Activated CD4-positive, alpha-beta T cell treated with anti-CD3 and anti-CD28 coated beads for 36 hours (primary cell): ENCODE measurements at regions not wholly inside any gene's neighbourhood (a gene's known extent, or its start where the extent isn't known, plus 50 kb on each side); places are given as distances from the start of the nearest gene placed in this dataset.

ENCODE experiments used
- ATAC-seq: fragments of 200-7000 bp; cut with Tn5 transposase; one replicate; pipeline ENCODE4 v1.10.0; 2021; ENCODE audit warnings: mild to moderate bottlenecking, moderate library complexity
- CTCF ChIA-PET: fragments of 350-600 bp; sonication (Branson Sonifier 250); formaldehyde crosslinking; loops from one replicate; lab custom pipeline; 2021; ENCODE audit warnings: antibody characterized with exemption; lab: Charles Lee
- POLR2A ChIA-PET: fragments of 350-600 bp; sonication (Branson Sonifier 250); formaldehyde crosslinking; loops from one replicate; lab custom pipeline; 2021; ENCODE audit warnings: antibody characterized with exemption, inconsistent platforms; lab: Charles Lee
- DNase-seq: peaks from one replicate; pipeline ENCODE4 v3.0.0-alpha.2; 2020
- H3K27ac Mint-ChIP-seq: one replicate; pipeline ENCODE4 v1.8.0; 2021; ENCODE audit warnings: mixed read lengths
- H3K27me3 Mint-ChIP-seq: one replicate; pipeline ENCODE4 v1.8.0; 2021; ENCODE audit warnings: mixed read lengths
- H3K36me3 Mint-ChIP-seq: one replicate; pipeline ENCODE4 v1.8.0; 2021; ENCODE audit warnings: low read depth, mixed read lengths
- H3K4me1 Mint-ChIP-seq: one replicate; pipeline ENCODE4 v1.8.0; 2021; ENCODE audit warnings: mixed read lengths
- H3K4me3 Mint-ChIP-seq: one replicate; pipeline ENCODE4 v1.8.0; 2021; ENCODE audit warnings: mild to moderate bottlenecking, moderate library complexity, mixed read lengths
- H3K9me3 Mint-ChIP-seq: one replicate; pipeline ENCODE4 v1.8.0; 2021; ENCODE audit warnings: low read depth, mixed read lengths
- intact Hi-C, 2 experiments: fragments of 100-400 bp; cut with DNase I in 1 of 2; cut with micrococcal nuclease in 1 of 2; formaldehyde crosslinking; loops; one replicate each; pipeline versions ENCODE4 v1.14.2 to v1.15.1; 2022 to 2024; cut with DNase I, micrococcal nuclease

DNA sequence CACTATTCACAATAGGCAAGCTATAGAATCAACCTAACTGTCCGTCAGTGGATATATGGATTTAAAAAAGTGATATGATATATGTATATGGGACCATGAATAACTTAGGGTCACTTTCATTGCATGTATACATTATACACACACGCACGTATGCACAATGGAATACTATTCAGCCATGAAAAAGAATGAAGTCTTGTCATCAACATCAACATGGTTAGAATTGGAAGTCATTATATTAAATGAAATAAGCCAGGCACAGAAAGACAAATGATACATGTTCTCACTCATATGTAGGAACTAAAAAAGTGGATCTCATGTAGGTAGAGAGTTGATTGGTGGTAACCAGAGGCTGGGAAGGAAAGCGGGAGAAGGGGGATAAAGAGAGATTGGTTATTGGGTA lies 234.3 kb downstream of the VRK1 start:
- Mint-ChIP-seq H3K9me3 (peaks cover 4% of the 10 kb centered on the region), H3K36me3 (peaks cover 2% of the 10 kb centered on the region), H3K27ac (no peak overlapping the region), H3K27me3 (peaks cover 37% of the 10 kb centered on the region), H3K4me3 (no peak overlapping the region), H3K4me1 (peaks cover 6% of the 10 kb centered on the region)
- intact Hi-C loops: no loop called here
- POLR2A ChIA-PET: interaction anchor here (0.6 kb wide), 1 partner anchor 15 kb away, joined by 3 read pairs; no protein-coding TSS in a partner anchor
- ATAC-seq (no peak), DNase-seq (no peak)
- CTCF ChIA-PET: interaction anchor here (1.4 kb wide), 1 partner anchor 118 kb away, joined by 4 read pairs; no protein-coding TSS in a partner anchor

DNA sequence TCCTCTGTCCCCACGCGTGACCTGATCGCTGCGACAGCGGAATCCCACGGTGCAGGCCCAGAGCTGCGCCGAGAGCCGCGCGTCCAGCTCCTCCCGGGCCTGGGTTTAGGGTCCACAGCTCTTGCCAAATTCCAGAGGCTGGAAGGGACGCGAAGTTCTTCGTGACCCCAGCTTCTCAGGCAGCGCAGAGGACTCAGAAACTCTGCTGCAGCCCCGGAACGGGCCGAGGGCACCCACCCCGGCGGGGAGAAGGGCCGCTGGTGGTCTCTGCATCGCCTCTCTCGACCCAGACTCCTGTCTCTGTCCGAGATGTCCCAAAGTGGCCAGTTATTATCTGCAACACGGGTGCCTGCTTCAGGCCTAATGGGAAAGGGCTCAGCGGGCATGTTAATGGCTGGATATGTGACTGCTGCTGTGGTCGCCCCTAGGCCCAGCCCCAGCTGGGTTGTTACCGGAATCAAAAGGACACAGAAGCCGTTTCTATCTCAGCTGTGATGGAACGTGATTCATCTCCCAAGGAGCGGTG lies 236.4 kb downstream of the VRK1 start:
- H3K4me3 Mint-ChIP-seq: peak overlapping the region; percentile 18
- peaks cover 42% of the 10 kb centered on the region for H3K27me3 Mint-ChIP-seq
- CTCF ChIA-PET: interaction anchor here (0.6 kb wide), 2 partner anchors 61 to 243 kb away, joined by 3 to 5 read pairs; no protein-coding TSS in a partner anchor

DNA sequence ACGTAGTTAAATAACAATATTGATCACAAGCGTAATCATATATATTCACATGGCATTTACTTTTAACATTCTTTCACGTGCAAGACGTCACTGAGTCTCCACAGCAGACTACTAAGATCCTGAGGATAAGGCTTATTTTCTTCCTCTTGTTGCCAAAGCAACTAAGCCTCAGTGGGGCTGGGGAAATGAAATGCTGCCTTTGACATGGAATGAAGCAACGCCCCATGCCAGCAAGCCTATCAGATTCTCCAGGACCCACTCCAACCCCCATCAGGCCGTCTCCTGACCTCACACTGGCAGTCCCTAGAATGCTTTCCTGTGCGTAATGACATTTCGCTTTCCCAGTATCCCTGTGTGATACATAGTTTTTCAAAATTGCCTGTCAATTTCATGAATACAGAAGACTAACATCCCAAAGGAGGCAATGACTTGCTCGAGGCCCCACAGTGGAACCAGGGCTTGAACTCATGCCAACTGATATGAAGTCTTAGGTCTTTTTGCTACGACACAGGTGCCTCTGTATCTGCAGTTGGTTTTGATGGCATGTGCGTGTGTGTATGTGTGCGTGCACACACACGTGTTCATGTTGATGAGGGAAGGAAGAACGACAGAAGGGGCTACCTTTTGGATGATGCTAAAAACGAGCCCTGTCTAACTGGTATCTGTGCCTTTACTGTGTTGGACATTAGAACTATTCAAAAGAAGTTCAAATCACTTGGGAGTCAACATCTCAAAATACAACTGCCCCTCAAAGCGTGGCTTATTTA lies 239.1 kb downstream of the VRK1 start:
- DNase-seq: no peak
- H3K27ac Mint-ChIP-seq: no peak overlapping the region
- H3K4me1 Mint-ChIP-seq: peaks cover 6% of the 10 kb centered on the region
- ChIA-PET CTCF (interaction anchor here (0.8 kb wide), 1 partner anchor 16 kb away, joined by 3 read pairs; no protein-coding TSS in a partner anchor), POLR2A (no interaction called here)
- intact Hi-C loops: no loop called here
- ATAC-seq: no peak
- H3K36me3 Mint-ChIP-seq: peaks cover 2% of the 10 kb centered on the region
- peaks cover 10% of the 10 kb centered on the region for H3K9me3 Mint-ChIP-seq
- H3K27me3 Mint-ChIP-seq: peaks cover 35% of the 10 kb centered on the region
- no peak overlapping the region for H3K4me3 Mint-ChIP-seq

More for the DNA sequence above, 236.4 kb downstream of the VRK1 start:
- H3K27ac Mint-ChIP-seq: no peak overlapping the region
- no peak for ATAC-seq
- H3K4me1 Mint-ChIP-seq: peaks cover 6% of the 10 kb centered on the region
- H3K36me3 Mint-ChIP-seq: peaks cover 2% of the 10 kb centered on the region
- POLR2A ChIA-PET: no interaction called here
- DNase-seq: no peak
- intact Hi-C loops: no loop called here
- H3K9me3 Mint-ChIP-seq: peaks cover 4% of the 10 kb centered on the region

DNA sequence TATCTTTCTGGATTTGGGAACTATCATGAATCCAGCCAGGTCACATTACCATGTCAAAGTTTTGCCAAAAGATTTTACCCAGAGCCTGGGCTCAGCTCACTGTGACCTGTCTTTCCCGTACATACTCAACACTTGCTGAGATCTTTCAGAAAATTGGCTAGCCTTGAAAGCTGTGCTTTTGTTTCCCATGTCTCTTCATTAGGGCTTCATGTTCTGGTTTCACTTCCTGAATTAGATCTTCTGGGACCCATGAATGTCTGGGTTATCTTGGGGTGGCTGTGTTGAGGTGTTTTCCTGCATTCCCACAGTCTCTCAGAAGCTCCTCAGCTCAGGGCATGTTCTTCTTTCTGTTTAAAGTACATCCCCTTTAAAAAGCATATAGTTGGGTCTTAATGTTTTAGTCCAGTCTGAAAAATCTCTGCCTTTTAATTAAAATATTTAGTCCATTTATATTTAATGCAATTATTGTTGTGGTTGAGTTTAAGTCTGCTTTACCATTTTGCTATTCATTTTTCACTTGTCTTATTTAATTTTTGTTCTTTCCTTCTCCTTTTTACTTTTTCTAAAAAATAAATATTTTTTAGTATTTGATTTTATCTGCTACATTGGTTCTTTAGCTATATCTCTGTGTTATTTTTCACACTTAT lies 242.7 kb downstream of the VRK1 start:
- Mint-ChIP-seq H3K27me3 (peaks cover 15% of the 10 kb centered on the region), H3K36me3 (no peaks in the 10 kb centered on the region), H3K27ac (no peak overlapping the region), H3K9me3 (peaks cover 10% of the 10 kb centered on the region), H3K4me1 (no peaks in the 10 kb centered on the region), H3K4me3 (no peak overlapping the region)
- CTCF ChIA-PET: interaction anchor here (0.8 kb wide), 1 partner anchor 10 kb away, joined by 3 read pairs; no protein-coding TSS in a partner anchor
- ATAC-seq (no peak), DNase-seq (no peak)
- POLR2A ChIA-PET: no interaction called here
- intact Hi-C loops: no loop called here

DNA sequence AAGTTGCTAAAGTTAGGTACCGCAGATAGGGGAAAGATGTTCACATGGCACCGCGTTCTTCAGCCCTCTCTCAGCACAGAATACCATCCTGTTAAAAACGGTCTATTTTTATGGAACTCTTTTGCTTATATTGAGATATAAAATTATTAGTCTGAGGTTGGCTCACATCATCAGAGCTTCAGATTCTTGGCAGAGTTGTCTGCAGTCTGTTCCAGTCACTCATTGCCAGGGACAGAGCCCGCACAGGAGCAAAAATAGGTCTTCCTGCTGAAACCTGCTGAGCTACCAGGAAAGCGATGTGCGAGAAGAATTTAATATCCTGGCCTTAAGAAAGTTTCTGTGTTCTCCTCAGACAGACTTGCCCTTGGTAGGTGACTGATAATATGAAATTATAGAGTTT lies 249.8 kb downstream of the VRK1 start:
- no peak for DNase-seq
- H3K36me3 Mint-ChIP-seq: no peaks in the 10 kb centered on the region
- ChIA-PET POLR2A (no interaction called here), CTCF (no interaction called here)
- no peak overlapping the region for H3K27ac Mint-ChIP-seq
- no peaks in the 10 kb centered on the region for H3K27me3 Mint-ChIP-seq
- H3K9me3 Mint-ChIP-seq: no peaks in the 10 kb centered on the region
- ATAC-seq: no peak
- intact Hi-C loops: no loop called here
- H3K4me3 Mint-ChIP-seq: no peak overlapping the region
- no peaks in the 10 kb centered on the region for H3K4me1 Mint-ChIP-seq

DNA sequence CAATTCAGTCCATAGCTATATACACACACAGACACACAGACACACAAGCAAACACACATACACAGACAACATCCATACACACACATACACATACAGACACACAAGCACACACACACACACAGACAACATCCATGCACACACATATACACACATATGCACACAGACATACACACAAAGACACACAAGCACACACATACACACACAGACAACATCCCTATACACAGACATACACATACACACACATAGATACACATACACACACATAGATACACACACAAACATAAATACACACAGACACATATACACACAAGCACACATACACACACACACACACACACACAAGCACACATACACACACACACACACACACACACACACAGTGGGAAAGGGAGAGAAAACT lies 254.8 kb downstream of the VRK1 start:
- Mint-ChIP-seq H3K4me3 (no peak overlapping the region), H3K9me3 (no peaks in the 10 kb centered on the region), H3K27ac (no peak overlapping the region), H3K4me1 (no peaks in the 10 kb centered on the region), H3K27me3 (no peaks in the 10 kb centered on the region), H3K36me3 (no peaks in the 10 kb centered on the region)
- DNase-seq: no peak
- ChIA-PET POLR2A (no interaction called here), CTCF (no interaction called here)
- intact Hi-C loops: no loop called here
- ATAC-seq: no peak

DNA sequence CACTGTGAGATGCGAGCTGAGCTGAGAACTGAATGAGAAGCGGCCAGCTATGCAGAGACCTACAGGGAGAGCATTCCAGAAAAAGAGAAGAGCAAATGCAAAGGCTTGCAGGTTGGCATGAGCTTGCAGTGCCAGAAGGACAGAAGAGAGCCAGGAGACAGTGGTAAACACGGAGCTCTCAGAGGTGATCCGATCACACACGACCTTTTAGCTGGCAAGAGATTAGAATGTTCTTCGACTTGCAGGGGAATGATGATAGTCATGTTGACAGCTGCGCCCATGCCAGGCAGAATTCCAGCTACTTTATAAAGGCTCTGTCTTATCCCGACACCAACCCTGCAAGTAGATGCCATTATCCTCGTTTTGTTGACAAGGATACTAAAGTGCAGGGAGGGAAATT lies 256.8 kb downstream of the VRK1 start:
- ATAC-seq (no peak), DNase-seq (no peak)
- Mint-ChIP-seq H3K4me3 (no peak overlapping the region), H3K36me3 (no peaks in the 10 kb centered on the region), H3K9me3 (no peaks in the 10 kb centered on the region), H3K27ac (no peak overlapping the region), H3K4me1 (no peaks in the 10 kb centered on the region), H3K27me3 (no peaks in the 10 kb centered on the region)
- POLR2A ChIA-PET: no interaction called here
- intact Hi-C loops: no loop called here
- CTCF ChIA-PET: interaction anchor here (0.6 kb wide), 1 partner anchor 43 kb away, joined by 3 read pairs; no protein-coding TSS in a partner anchor

DNA sequence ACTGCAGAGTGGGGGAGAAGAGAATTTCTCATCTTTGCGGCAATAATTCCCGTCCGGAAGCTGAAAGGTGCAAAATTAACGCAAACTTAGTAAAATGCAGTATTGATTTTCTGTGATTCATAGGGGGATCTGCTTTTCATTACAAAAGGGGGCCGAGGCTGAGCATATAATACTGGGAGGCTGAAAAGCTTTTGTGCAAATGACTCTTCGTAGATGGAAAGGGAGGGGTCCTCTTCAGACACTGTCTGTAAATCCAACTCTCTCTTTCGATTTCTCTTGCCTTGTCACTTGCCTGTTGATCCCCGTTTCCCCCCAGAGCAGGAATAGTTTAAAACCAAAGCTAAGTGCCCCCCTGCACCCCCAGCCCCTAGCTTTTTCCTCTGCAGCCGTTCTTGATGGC lies 258.2 kb downstream of the VRK1 start:
- POLR2A ChIA-PET: no interaction called here
- no peaks in the 10 kb centered on the region for H3K9me3 Mint-ChIP-seq
- H3K27me3 Mint-ChIP-seq: no peaks in the 10 kb centered on the region
- DNase-seq (no peak), ATAC-seq (no peak)
- CTCF ChIA-PET: interaction anchor here (0.7 kb wide), 1 partner anchor 794 kb away, joined by 3 read pairs; no protein-coding TSS in a partner anchor
- H3K4me3 Mint-ChIP-seq: no peak overlapping the region
- H3K4me1 Mint-ChIP-seq: no peaks in the 10 kb centered on the region
- no peaks in the 10 kb centered on the region for H3K36me3 Mint-ChIP-seq
- intact Hi-C loops: no loop called here
- H3K27ac Mint-ChIP-seq: no peak overlapping the region

DNA sequence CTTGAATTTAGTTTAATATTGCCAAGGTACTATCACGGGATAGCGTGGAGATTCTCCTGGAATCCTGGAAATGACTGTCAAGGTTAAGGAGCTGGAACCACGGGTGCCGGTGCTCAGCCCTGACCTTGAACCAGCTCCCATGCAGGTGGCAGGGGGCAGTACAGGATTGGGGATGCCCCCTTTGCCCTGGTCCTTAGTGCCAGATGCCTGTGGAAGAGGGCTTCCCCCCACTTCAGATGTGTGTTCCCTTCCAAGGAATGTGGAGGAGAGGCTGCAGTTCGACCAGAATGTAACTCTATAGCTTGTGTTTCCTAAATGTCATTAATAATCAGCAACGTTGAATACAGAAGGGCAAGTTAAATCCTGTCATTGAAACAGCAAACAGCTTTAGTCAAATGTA lies 258.9 kb downstream of the VRK1 start:
- Mint-ChIP-seq H3K27ac (no peak overlapping the region), H3K9me3 (no peaks in the 10 kb centered on the region), H3K4me1 (no peaks in the 10 kb centered on the region), H3K4me3 (no peak overlapping the region), H3K36me3 (no peaks in the 10 kb centered on the region), H3K27me3 (no peaks in the 10 kb centered on the region)
- ChIA-PET POLR2A (interaction anchor here (0.6 kb wide), 1 partner anchor 79 kb away, joined by 5 read pairs; no protein-coding TSS in a partner anchor), CTCF (interaction anchor here (1.0 kb wide), 1 partner anchor 9 kb away, joined by 4 read pairs; no protein-coding TSS in a partner anchor)
- no peak for ATAC-seq
- intact Hi-C loops: no loop called here
- peak; percentile 22 for DNase-seq

DNA sequence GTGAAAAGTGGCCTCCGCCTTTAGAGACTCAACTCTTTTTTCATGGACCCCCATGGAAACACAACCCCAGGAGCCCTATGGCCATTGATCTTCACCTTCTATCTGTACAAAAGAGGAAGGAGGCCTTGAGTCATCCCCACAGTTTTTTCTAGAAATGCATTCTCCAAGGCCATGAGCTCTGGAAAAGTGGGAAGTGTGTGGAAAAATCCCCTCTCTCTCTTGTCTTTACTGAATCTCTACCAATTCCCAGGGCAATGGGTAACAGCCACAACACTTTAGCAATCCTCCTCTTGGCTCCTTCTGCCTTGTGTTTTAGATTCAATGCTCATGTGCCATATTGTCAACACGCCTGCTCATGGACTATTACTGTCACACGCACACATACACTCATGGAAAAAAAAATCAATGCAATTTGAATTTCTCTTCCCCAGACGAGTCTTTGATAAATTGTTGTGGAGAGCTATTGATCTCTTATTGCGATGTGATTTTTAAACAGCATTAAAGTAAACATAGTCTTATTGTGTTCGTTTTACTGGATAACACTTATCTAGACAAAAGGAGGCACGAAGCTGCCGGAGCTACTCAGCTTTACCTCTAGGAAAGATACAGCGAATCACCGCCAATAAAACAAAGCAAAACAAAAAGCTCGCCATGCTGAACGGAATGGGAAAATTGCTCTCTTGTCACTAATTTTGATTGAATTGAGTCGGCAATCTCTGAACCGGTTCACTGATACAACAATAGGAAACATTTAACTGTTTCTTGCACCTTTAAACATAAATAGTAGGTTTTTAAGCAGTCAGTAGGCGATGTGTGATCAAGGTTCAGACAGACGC lies 260.3 kb downstream of the VRK1 start:
- H3K27me3 Mint-ChIP-seq: no peaks in the 10 kb centered on the region

DNA sequence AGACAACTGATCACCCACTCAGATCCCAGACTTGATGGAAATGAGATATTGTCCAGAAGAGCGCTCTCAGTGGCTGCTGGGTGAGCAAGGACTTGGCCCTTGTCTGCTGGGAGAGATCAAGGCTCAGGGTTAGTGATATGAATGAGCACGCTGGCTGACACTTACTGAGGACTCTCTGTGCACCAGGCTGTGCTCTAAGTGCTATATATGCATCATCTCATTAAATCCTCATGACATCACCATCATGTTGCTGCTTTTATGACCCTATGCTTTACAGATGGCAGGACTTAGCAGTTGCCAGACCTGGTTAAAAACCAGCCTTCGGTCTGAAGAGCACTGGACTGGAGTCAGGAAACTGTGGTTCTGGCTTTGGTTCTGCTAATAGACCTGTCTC lies 260.9 kb downstream of the VRK1 start:
- CTCF ChIA-PET: no interaction called here
- H3K27ac Mint-ChIP-seq: no peak overlapping the region
- no peaks in the 10 kb centered on the region for H3K36me3 Mint-ChIP-seq
- H3K27me3 Mint-ChIP-seq: no peaks in the 10 kb centered on the region
- no peaks in the 10 kb centered on the region for H3K4me1 Mint-ChIP-seq
- no peak for ATAC-seq
- no peak for DNase-seq
- H3K4me3 Mint-ChIP-seq: no peak overlapping the region
- intact Hi-C loops: no loop called here
- peaks cover 2% of the 10 kb centered on the region for H3K9me3 Mint-ChIP-seq
- POLR2A ChIA-PET: no interaction called here

More for the DNA sequence above, 260.3 kb downstream of the VRK1 start:
- CTCF ChIA-PET: interaction anchor here (0.5 kb wide), 1 partner anchor 798 kb away, joined by 3 read pairs; no protein-coding TSS in a partner anchor
- Mint-ChIP-seq H3K27ac (no peak overlapping the region), H3K4me1 (no peaks in the 10 kb centered on the region), H3K9me3 (peaks cover 2% of the 10 kb centered on the region), H3K36me3 (no peaks in the 10 kb centered on the region), H3K4me3 (no peak overlapping the region)
- ATAC-seq: no peak
- POLR2A ChIA-PET: no interaction called here
- intact Hi-C loops: no loop called here
- no peak for DNase-seq
